Left ventricle myocardium superior (tissue), 1 donor: ENCODE measurements at regions not wholly inside any gene's neighbourhood (a gene's known extent, or its start where the extent isn't known, plus 50 kb on each side); places are given as distances from the start of the nearest gene placed in this dataset.

Experiments used
- ATAC-seq: fragments of 200-7000 bp; cut with Tn5 transposase; one replicate; pipeline ENCODE4 v1.9.1; 2020; ENCODE audit warnings: mild to moderate bottlenecking, moderate library complexity
- DNase-seq: peaks from one replicate; pipeline ENCODE4 v3.0.0-alpha.2; 2020
- intact Hi-C: fragments of 100-400 bp; cut with micrococcal nuclease; formaldehyde crosslinking; loops from one replicate; pipeline ENCODE4 v1.11.0; 2022
- donor health status: DM: no; HTN: yes; CAD: no; lungs with severe emphysema.

GRCh38 chr2:240323601-240324291 lies 111.7 kb upstream of the GPC1 start:
- intact Hi-C loops, result no loop called here
- no peak for ATAC-seq
- DNase-seq, result no peak

GRCh38 chr2:240324312-240325015 lies 111.0 kb upstream of the GPC1 start:
- peak; percentile 63 for DNase-seq
- intact Hi-C loops, result no loop called here
- ATAC-seq, result peak; percentile 52

- peak; percentile 69 for DNase-seq
- peak; percentile 73 for ATAC-seq
- intact Hi-C loops, result no loop called here
Observed at GRCh38 chr2:240325016-240326007, 110.2 kb upstream of the GPC1 start.

- DNase-seq, result no peak
- no peak for ATAC-seq
- intact Hi-C loops, result no loop called here
Observed at GRCh38 chr2:240326246-240326645, 109.2 kb upstream of the GPC1 start.

GRCh38 chr2:240326886-240327285 lies 108.6 kb upstream of the GPC1 start:
- ATAC-seq (no peak), DNase-seq (no peak)
- intact Hi-C loops, result no loop called here

- intact Hi-C loops, result no loop called here
- ATAC-seq, result no peak
Observed at GRCh38 chr2:240327566-240327965, 107.9 kb upstream of the GPC1 start.

GRCh38 chr2:240328526-240328925 lies 106.9 kb upstream of the GPC1 start:
- intact Hi-C loops, result no loop called here
- no peak for DNase-seq
- ATAC-seq, result no peak

More at GRCh38 chr2:240327566-240327965, 107.9 kb upstream of the GPC1 start:
- DNase-seq, result no peak

- intact Hi-C loops, result no loop called here
- DNase-seq (no peak), ATAC-seq (no peak)
Observed at GRCh38 chr2:240329116-240329665, 106.3 kb upstream of the GPC1 start.

GRCh38 chr2:240329778-240330177 lies 105.7 kb upstream of the GPC1 start:
- no peak for DNase-seq
- intact Hi-C loops, result no loop called here
- no peak for ATAC-seq

GRCh38 chr2:240333985-240334384 lies 101.5 kb upstream of the GPC1 start:
- ATAC-seq, result peak; percentile 20
- DNase-seq, result no peak
- intact Hi-C loops, result no loop called here

- ATAC-seq, result no peak
- no peak for DNase-seq
- intact Hi-C loops, result no loop called here
Observed at GRCh38 chr2:240335061-240335460, 100.4 kb upstream of the GPC1 start.

- ATAC-seq (no peak), DNase-seq (no peak)
- intact Hi-C loops, result no loop called here
Observed at GRCh38 chr2:240336820-240337427, 98.5 kb upstream of the GPC1 start.

- intact Hi-C loops, result no loop called here
- DNase-seq (no peak), ATAC-seq (no peak)
Observed at GRCh38 chr2:240338274-240338673, 97.2 kb upstream of the GPC1 start.

GRCh38 chr2:240339411-240340360 lies 95.8 kb upstream of the GPC1 start:
- DNase-seq, result no peak
- ATAC-seq, result no peak
- intact Hi-C loops, result no loop called here

- no peak for ATAC-seq
- intact Hi-C loops, result no loop called here
- DNase-seq, result no peak
Observed at GRCh38 chr2:240340361-240340761, 95.1 kb upstream of the GPC1 start.

- ATAC-seq (no peak), DNase-seq (no peak)
- intact Hi-C loops, result no loop called here
Observed at GRCh38 chr2:240341064-240341463, 94.4 kb upstream of the GPC1 start.

- no peak for DNase-seq
- ATAC-seq, result no peak
- intact Hi-C loops, result no loop called here
Observed at GRCh38 chr2:240343548-240343947, 91.9 kb upstream of the GPC1 start.

- intact Hi-C loops, result no loop called here
Observed at GRCh38 chr2:240344904-240345303, 90.6 kb upstream of the GPC1 start.

More at GRCh38 chr2:240344904-240345303, 90.6 kb upstream of the GPC1 start:
- ATAC-seq (no peak), DNase-seq (no peak)
